ENCODE measurements at regions not wholly inside any gene's neighbourhood (a gene's known extent, or its start where the extent isn't known, plus 50 kb on each side); places are given as distances from the start of the nearest gene placed in this dataset.

DNA sequence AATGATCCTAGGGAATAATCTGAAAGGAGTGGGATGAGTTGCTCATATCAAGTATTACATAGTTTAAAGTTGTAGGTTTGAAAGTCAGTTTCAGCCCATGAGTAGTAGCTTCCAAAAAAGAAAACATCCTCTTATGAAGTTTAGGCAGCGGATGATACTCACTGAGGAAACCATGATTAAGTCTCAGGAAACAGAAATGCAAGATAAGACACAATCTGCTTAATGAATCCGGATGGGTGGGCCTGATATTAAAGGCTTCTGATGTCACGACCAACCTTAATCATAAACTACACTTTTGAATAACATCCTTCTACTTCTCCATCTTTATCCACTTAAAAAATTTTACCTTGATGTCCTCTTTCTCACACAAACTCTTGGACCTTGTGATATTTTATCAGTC is 61.8 kb downstream of the S1PR1 start:
- no peaks in the 10 kb centered on the region for H3K36me3 ChIP-seq
- no peak overlapping the region for H3K27ac ChIP-seq
- H3K4me1 ChIP-seq, result no peaks in the 10 kb centered on the region
- 64 to 84% (median 77%) methylated on average over 3 of the region's 3 CpGs for WGBS, 5 donors
- no peak for DNase-seq
- no peaks in the 10 kb centered on the region for H3K9me3 ChIP-seq
- H3K4me3 ChIP-seq, result no peak overlapping the region
- intact Hi-C loops (cut with DNase I; ENCODE audit: low total_unique reads), result loop anchor here (10.0 kb wide), 1 partner anchor 384 kb away; no protein-coding TSS in a partner anchor
- TF ChIP-seq POLR2A (IDR thresholded peaks at IDR 0.05), result no peak
- TF ChIP-seq EP300 (IDR thresholded peaks at IDR 0.05), result no peak
- TF ChIP-seq POLR2AphosphoS5 (IDR thresholded peaks at IDR 0.05), result no peak
- TF ChIP-seq, protein P1, sequence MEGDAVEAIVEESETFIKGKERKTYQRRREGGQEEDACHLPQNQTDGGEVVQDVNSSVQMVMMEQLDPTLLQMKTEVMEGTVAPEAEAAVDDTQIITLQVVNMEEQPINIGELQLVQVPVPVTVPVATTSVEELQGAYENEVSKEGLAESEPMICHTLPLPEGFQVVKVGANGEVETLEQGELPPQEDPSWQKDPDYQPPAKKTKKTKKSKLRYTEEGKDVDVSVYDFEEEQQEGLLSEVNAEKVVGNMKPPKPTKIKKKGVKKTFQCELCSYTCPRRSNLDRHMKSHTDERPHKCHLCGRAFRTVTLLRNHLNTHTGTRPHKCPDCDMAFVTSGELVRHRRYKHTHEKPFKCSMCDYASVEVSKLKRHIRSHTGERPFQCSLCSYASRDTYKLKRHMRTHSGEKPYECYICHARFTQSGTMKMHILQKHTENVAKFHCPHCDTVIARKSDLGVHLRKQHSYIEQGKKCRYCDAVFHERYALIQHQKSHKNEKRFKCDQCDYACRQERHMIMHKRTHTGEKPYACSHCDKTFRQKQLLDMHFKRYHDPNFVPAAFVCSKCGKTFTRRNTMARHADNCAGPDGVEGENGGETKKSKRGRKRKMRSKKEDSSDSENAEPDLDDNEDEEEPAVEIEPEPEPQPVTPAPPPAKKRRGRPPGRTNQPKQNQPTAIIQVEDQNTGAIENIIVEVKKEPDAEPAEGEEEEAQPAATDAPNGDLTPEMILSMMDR (IDR thresholded peaks at IDR 0.05), result no peak
- peaks cover 0 to 10% (median 0%) of the 10 kb centered on the region in 3 donors for H3K27me3 ChIP-seq

DNA sequence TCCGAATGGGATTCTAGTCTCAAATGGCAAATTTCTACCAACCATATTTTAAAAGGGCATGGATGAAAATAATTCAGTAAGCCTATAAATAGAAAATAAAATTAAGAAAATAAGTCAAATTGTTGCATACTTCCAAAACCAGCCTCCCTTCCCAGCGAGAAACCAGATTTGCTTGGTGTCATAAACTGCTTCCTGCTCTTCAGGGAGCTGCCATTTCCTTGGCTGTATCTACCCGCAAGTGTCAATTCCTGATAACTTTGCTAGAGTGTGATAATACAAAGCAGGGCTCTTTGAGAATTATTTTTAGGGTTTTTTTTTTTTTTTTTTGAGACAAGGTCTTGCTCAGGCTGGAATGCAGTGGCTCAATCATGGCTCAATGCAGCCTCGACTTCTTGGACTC is 62.3 kb downstream of the S1PR1 start:
- Histone ChIP-seq H3K9me3 (no peaks in the 10 kb centered on the region), H3K36me3 (no peaks in the 10 kb centered on the region), H3K4me3 (no peak overlapping the region), H3K27me3 (peaks cover 0 to 10% (median 0%) of the 10 kb centered on the region in 3 donors), H3K27ac (no peak overlapping the region), H3K4me1 (no peaks in the 10 kb centered on the region)
- DNase-seq, result no peak
- WGBS, 5 donors, result 78 to 88% (median 85%) methylated on average over 4 of the region's 4 CpGs
- intact Hi-C loops (cut with DNase I; ENCODE audit: low total_unique reads), result loop anchor here (10.0 kb wide), 1 partner anchor 384 kb away; no protein-coding TSS in a partner anchor
- TF ChIP-seq, protein P1 (IDR thresholded peaks at IDR 0.05), result no peak
- no peak for TF ChIP-seq POLR2AphosphoS5 (IDR thresholded peaks at IDR 0.05)
- no peak for TF ChIP-seq POLR2A (IDR thresholded peaks at IDR 0.05)
- no peak for TF ChIP-seq EP300 (IDR thresholded peaks at IDR 0.05)

DNA sequence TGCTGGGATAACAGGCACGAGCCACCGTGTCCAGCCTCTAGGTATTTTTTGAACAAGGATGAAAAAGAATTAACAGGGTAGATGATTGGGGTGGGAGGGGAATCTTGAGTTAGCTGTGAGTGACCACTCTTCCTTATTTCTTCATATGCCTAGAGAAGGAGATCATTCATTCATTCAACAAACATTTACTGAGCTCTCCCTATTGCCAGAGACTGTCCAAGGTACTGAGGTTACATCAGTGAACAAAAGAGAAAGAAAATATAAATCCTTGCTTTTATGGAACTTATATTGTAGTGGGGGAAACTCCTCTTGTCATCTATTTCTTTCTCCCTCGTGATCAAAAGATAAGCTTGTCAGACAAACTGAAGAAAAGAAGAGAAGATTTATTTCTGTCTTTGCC is 62.9 kb downstream of the S1PR1 start:
- Histone ChIP-seq H3K27me3 (peaks cover 0 to 10% (median 0%) of the 10 kb centered on the region in 3 donors), H3K27ac (no peak overlapping the region), H3K9me3 (no peaks in the 10 kb centered on the region), H3K36me3 (no peaks in the 10 kb centered on the region), H3K4me3 (no peak overlapping the region), H3K4me1 (no peaks in the 10 kb centered on the region)
- WGBS, 5 donors, result 82 to 89% (median 85%) methylated on average over 3 of the region's 3 CpGs
- intact Hi-C loops (cut with DNase I; ENCODE audit: low total_unique reads), result loop anchor here (10.0 kb wide), 1 partner anchor 385 kb away; no protein-coding TSS in a partner anchor
- TF ChIP-seq POLR2A (IDR thresholded peaks at IDR 0.05), result no peak
- TF ChIP-seq POLR2AphosphoS5 (IDR thresholded peaks at IDR 0.05), result no peak
- no peak for DNase-seq

DNA sequence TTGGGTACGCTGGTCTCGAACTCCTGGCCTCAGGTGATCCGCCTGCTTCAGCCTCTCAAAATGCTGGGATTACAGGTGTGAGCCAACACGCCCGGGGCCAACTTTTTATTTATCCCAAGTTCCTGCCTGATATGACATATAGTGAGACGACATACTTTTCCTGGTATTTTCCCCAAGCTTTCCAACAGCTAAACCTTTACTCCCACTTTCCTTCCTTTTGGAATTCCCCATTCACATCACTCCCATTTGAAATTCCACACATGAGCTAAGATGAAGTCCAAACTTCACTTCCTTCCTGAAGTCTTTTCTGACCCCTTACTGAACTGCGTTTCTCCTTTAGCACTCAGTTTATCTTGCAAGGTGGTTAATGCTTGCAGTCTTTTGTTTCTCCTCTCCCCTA is 64.1 kb downstream of the S1PR1 start:
- H3K4me3 ChIP-seq, result no peak overlapping the region
- TF ChIP-seq, protein P1 (IDR thresholded peaks at IDR 0.05), result no peak
- TF ChIP-seq POLR2AphosphoS5 (IDR thresholded peaks at IDR 0.05) (no peak), POLR2A (IDR thresholded peaks at IDR 0.05) (no peak), EP300 (IDR thresholded peaks at IDR 0.05) (no peak)
- WGBS, 5 donors, result 58 to 70% (median 67%) methylated on average over 7 of the region's 7 CpGs
- H3K36me3 ChIP-seq, result no peaks in the 10 kb centered on the region
- no peak overlapping the region for H3K27ac ChIP-seq
- intact Hi-C loops (cut with DNase I; ENCODE audit: low total_unique reads), result no loop called here
- no peaks in the 10 kb centered on the region for H3K4me1 ChIP-seq
- peaks cover 0 to 4% (median 0%) of the 10 kb centered on the region in 3 donors for H3K27me3 ChIP-seq
- no peaks in the 10 kb centered on the region for H3K9me3 ChIP-seq
- DNase-seq, result no peak

DNA sequence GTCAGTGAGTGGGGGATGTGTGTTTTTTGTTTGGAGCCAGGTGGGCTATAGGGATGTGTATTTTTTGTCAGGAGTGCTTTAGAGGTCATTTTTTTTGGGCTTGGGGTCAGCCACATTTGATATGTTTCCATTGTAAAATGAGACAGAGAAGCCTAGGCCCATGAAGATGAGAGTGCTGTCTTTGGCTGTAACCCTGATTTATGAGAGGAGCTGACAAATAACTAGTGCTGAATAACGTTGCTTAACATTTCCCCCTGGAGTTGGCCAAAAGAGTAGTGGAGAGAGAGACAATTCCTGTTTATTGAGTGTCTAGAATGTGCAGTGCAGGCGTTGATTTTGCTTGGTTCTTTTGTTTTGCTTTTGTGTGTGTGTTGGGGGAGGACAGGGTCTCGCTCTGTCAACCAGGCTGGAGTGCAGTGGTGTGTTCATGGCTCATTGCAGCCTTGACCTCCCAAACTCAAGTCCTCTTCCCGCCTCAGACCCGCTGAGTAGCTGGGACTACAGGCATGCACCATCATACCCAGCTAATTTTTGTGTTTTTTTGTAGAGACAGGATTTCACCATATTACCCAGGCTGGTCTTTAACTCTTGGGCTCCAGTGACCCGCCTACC is 64.7 kb downstream of the S1PR1 start:
- intact Hi-C loops (cut with DNase I; ENCODE audit: low total_unique reads), result no loop called here
- H3K4me3 ChIP-seq, result no peak overlapping the region
- H3K27ac ChIP-seq, result no peak overlapping the region
- no peaks in the 10 kb centered on the region for H3K4me1 ChIP-seq
- TF ChIP-seq EP300 (IDR thresholded peaks at IDR 0.05), result no peak
- TF ChIP-seq POLR2A (IDR thresholded peaks at IDR 0.05), result no peak
- TF ChIP-seq, protein P1 (IDR thresholded peaks at IDR 0.05), result no peak
- TF ChIP-seq POLR2AphosphoS5 (IDR thresholded peaks at IDR 0.05), result no peak
- peaks cover 0 to 4% (median 0%) of the 10 kb centered on the region in 3 donors for H3K27me3 ChIP-seq
- no peaks in the 10 kb centered on the region for H3K9me3 ChIP-seq
- DNase-seq, result no peak
- 76 to 81% (median 78%) methylated on average over 5 to 6 of the region's 6 CpGs for WGBS, 5 donors
- H3K36me3 ChIP-seq, result no peaks in the 10 kb centered on the region
